B cell (primary cell): ENCODE measurements at regions not wholly inside any gene's neighbourhood (a gene's known extent, or its start where the extent isn't known, plus 50 kb on each side); places are given as distances from the start of the nearest gene placed in this dataset.

Experiments used
- ATAC-seq: fragments of 200-7000 bp; cut with Tn5 transposase; one replicate; pipeline ENCODE4 v1.10.0; 2021; ENCODE audit warnings: low read depth, mild to moderate bottlenecking, moderate number of reproducible peaks, moderate library complexity
- CTCF ChIA-PET: fragments of 350-600 bp; sonication (Branson Sonifier 250); formaldehyde crosslinking; loops from one replicate; lab custom pipeline; 2021; ENCODE audit warnings: antibody characterized with exemption, inconsistent platforms; lab: Charles Lee
- POLR2A ChIA-PET: fragments of 350-600 bp; sonication (Branson Sonifier 250); formaldehyde crosslinking; loops from one replicate; lab custom pipeline; 2021; ENCODE audit warnings: antibody characterized with exemption; lab: Charles Lee
- DNase-seq: peaks from one replicate; pipeline ENCODE4 v3.0.0; 2013
- H2AFZ ChIP-seq: 2 replicates; pipeline ENCODE4 v1.6.1; 2012; ENCODE audit warnings: mild to moderate bottlenecking, low read depth, low read length; ENCODE audit not compliant: insufficient read depth, poor library complexity, severe bottlenecking
- H3K27ac ChIP-seq, 2 donors: 1 replicate in 1 of 2; 2 replicates in 1 of 2; pipeline ENCODE4 v1.5.1; 2012 to 2013; ENCODE audit warnings: low read length in 2 of 2, mild to moderate bottlenecking in 2 of 2, moderate library complexity in 1 of 2
- H3K27me3 ChIP-seq, 4 experiments: fragments of 200-600 bp in 1 of 4; sonication (generic) in 1 of 4; replicated peaks in 1 of 4; 1 replicate in 2 of 4; 2 replicates in 2 of 4; pipeline versions ENCODE4 v1.6.1 to v1.7.0; 2013 to 2016; ENCODE audit warnings: low read length in 3 of 4, mild to moderate bottlenecking in 2 of 4, mixed read lengths in 1 of 4, moderate library complexity in 1 of 4; ENCODE audit not compliant: insufficient read depth in 4 of 4, control insufficient read depth in 3 of 4; ENCODE audit errors: control extremely low read depth in 1 of 4
- H3K36me3 ChIP-seq, 2 experiments: replicated peaks in 1 of 2; 1 replicate in 1 of 2; 2 replicates in 1 of 2; pipeline versions ENCODE4 v1.6.1 to v1.7.1; 2013; ENCODE audit warnings: low read length in 1 of 2; ENCODE audit not compliant: insufficient read depth in 2 of 2, control insufficient read depth in 1 of 2; ENCODE audit errors: control extremely low read depth in 1 of 2, extremely low read depth in 1 of 2
- H3K4me1 ChIP-seq, 2 donors: fragments of 200-600 bp in 1 of 2; sonication (generic) in 1 of 2; 1 replicate in 1 of 2; 2 replicates in 1 of 2; pipeline versions ENCODE4 v1.5.1 to v1.6.1; 2013 to 2017; ENCODE audit warnings: low read length in 2 of 2; ENCODE audit not compliant: control insufficient read depth in 2 of 2, insufficient read depth in 2 of 2
- H3K4me2 ChIP-seq: replicated peaks from 2 replicates; pipeline ENCODE3; 2012; ENCODE audit warnings: mild to moderate bottlenecking, low read depth, low read length; ENCODE audit not compliant: poor library complexity, severe bottlenecking
- H3K4me3 ChIP-seq, 5 experiments: fragments of 200-600 bp in 1 of 5; sonication (generic) in 1 of 5; 1 replicate in 3 of 5; 2 replicates in 2 of 5; pipeline versions ENCODE4 v1.5.1 to v1.7.0; 2011 to 2016; ENCODE audit warnings: low read length in 4 of 5, mild to moderate bottlenecking in 4 of 5, low read depth in 2 of 5, control low read depth in 1 of 5, moderate library complexity in 1 of 5; ENCODE audit not compliant: insufficient read depth in 1 of 5; ENCODE audit errors: control extremely low read depth in 1 of 5, extremely low read depth in 1 of 5
- H3K79me2 ChIP-seq: fragments of 200-600 bp; sonication (generic); one replicate; pipeline ENCODE4 v1.6.0; 2016; ENCODE audit warnings: low read length; ENCODE audit not compliant: control insufficient read depth, insufficient read depth
- H3K9ac ChIP-seq: fragments of 200-600 bp; sonication (generic); 2 replicates; pipeline ENCODE4 v1.6.1; 2017; ENCODE audit warnings: mild to moderate bottlenecking, low read length, moderate library complexity
- H3K9me3 ChIP-seq, 3 donors: one replicate each; pipeline versions ENCODE4 v1.6.1 to v1.7.1; 2013; ENCODE audit warnings: low read length in 2 of 3; ENCODE audit not compliant: control insufficient read depth in 2 of 3, insufficient read depth in 1 of 3; ENCODE audit errors: control extremely low read depth in 1 of 3
- H4K20me1 ChIP-seq: 2 replicates; pipeline ENCODE4 v1.6.0; 2012; ENCODE audit warnings: mild to moderate bottlenecking, low read length; ENCODE audit not compliant: insufficient read depth, control insufficient read depth, poor library complexity, severe bottlenecking
- H3K27ac Mint-ChIP-seq: one replicate; pipeline ENCODE4 v1.8.0; 2021; ENCODE audit warnings: mixed read lengths
- H3K27me3 Mint-ChIP-seq: one replicate; pipeline ENCODE4 v1.8.0; 2021; ENCODE audit warnings: mixed read lengths
- H3K4me1 Mint-ChIP-seq: one replicate; pipeline ENCODE4 v1.8.0; 2021; ENCODE audit warnings: mixed read lengths
- H3K4me3 Mint-ChIP-seq: one replicate; pipeline ENCODE4 v1.8.0; 2021; ENCODE audit warnings: mixed read lengths
- H3K9me3 Mint-ChIP-seq: one replicate; pipeline ENCODE4 v1.8.0; 2022; ENCODE audit warnings: mixed read lengths; ENCODE audit not compliant: insufficient read depth
- CTCF ChIP-seq: fragments of 200-600 bp; IDR thresholded peaks from one replicate; pipeline ENCODE4 v1.8.0; 2022; ENCODE audit warnings: antibody characterized with exemption, mild to moderate bottlenecking
- EZH2 ChIP-seq: IDR thresholded peaks from 2 replicates; pipeline ENCODE4 v1.6.1; 2012; ENCODE audit warnings: borderline replicate concordance, low read depth, mild to moderate bottlenecking, moderate library complexity, low read length; ENCODE audit not compliant: insufficient read depth, poor library complexity, severe bottlenecking
- WGBS: methylation state at CpG from one replicate; pipeline ENCODE4 v1.1.5; 2013; ENCODE audit warnings: missing lambda C conversion rate; ENCODE audit not compliant: insufficient coverage; 5-methylcytosine and 5-hydroxymethylcytosine counted together
- intact Hi-C: fragments of 100-400 bp; cut with micrococcal nuclease; formaldehyde crosslinking; loops from one replicate; pipeline ENCODE4 v1.10.0; 2022

GRCh38 chr2:34188464-34189303, 589.6 kb upstream of the FAM98A start:
- no peaks in the 10 kb centered on the region for H3K79me2 ChIP-seq
- ATAC-seq = no peak

More at GRCh38 chr2:34188464-34189303, 589.6 kb upstream of the FAM98A start:
- no peak for TF ChIP-seq EZH2
- no peak for TF ChIP-seq CTCF
- Mint-ChIP-seq H3K4me3 (no peak overlapping the region), H3K9me3 (peaks cover 4% of the 10 kb centered on the region), H3K27me3 (no peaks in the 10 kb centered on the region), H3K4me1 (no peaks in the 10 kb centered on the region), H3K27ac (no peak overlapping the region)
- POLR2A ChIA-PET = no interaction called here
- no peak for DNase-seq
- H3K9ac ChIP-seq = no peak overlapping the region
- no peaks in the 10 kb centered on the region for H3K27me3 ChIP-seq
- no peaks in the 10 kb centered on the region for H3K36me3 ChIP-seq
- no peak overlapping the region for H3K4me2 ChIP-seq
- H3K4me3 ChIP-seq = no peak overlapping the region
- CTCF ChIA-PET = no interaction called here
- no peak overlapping the region for H3K27ac ChIP-seq
- no peaks in the 10 kb centered on the region for H3K4me1 ChIP-seq
- no peaks in the 10 kb centered on the region for H4K20me1 ChIP-seq
- 75% methylated on average over 2 of the region's 6 CpGs for whole genome bisulfite sequencing
- peaks cover 0 to 3% (median 0%) of the 10 kb centered on the region in 3 donors for H3K9me3 ChIP-seq
- intact Hi-C loops = no loop called here
- no peak overlapping the region for H2AFZ ChIP-seq
